K562 (cell line): ENCODE measurements at regions not wholly inside any gene's neighbourhood (a gene's known extent, or its start where the extent isn't known, plus 50 kb on each side); places are given as distances from the start of the nearest gene placed in this dataset.

Experiments used
- ATAC-seq: fragments of 200-7000 bp; cut with Tn5 transposase; 3 replicates; pipeline ENCODE4 v1.9.1; 2020; ENCODE audit warnings: moderate library complexity
- BruUV-seq: library from RNA; stranded (reverse); fragments of 400-500 nt; replicated peaks from 2 replicates; lab custom pipeline; 2021; lab: Mats Ljungman, UMichigan
- CTCF ChIA-PET: fragments of 300-600 bp; formaldehyde crosslinking; extraction: SDS; loops from one replicate; lab custom pipeline; 2021; ENCODE audit warnings: low intra/inter-chr PET ratio; lab: Yijun Ruan, JAX
- POLR2A ChIA-PET: fragments of 300-600, 350-650 bp; sonication (Branson Sonifier 250); formaldehyde crosslinking; extraction: SDS; loops from one replicate; lab custom pipeline; 2021; ENCODE audit warnings: antibody characterized with exemption, inconsistent platforms; lab: Yijun Ruan, JAX
- DNase-seq, 4 experiments: peaks; one replicate each; pipeline versions ENCODE4 v3.0.0 to v3.0.0-alpha.2; 2011 to 2018; ENCODE audit warnings: low spot score in 3 of 4, mixed read lengths in 3 of 4; ENCODE audit errors: extremely low read depth in 1 of 4
- FAIRE-seq: peaks from 2 replicates; lab custom pipeline; 2011; peaks lifted over from hg19 to GRCh38; lab: Jason Lieb, UNC
- H2AFZ ChIP-seq: 2 replicates; pipeline ENCODE4 v1.6.0; 2011; ENCODE audit warnings: low read depth, low read length, control low read depth, inconsistent platforms
- H3K27ac ChIP-seq: fragments of 200-600 bp; 3 replicates; pipeline ENCODE4 v1.8.0; 2011; ENCODE audit warnings: low read depth, mild to moderate bottlenecking, control low read depth, inconsistent platforms, low read length, moderate library complexity, mixed read lengths; ENCODE audit errors: extremely low read depth
- H3K27me3 ChIP-seq, 2 experiments: fragments of 300-600 bp in 1 of 2; 2 replicates in 1 of 2; 3 replicates in 1 of 2; pipeline versions ENCODE4 v1.6.0 to v1.8.0; 2011; ENCODE audit warnings: inconsistent platforms in 2 of 2, low read length in 2 of 2, mild to moderate bottlenecking in 1 of 2, mixed read lengths in 1 of 2, moderate library complexity in 1 of 2; ENCODE audit not compliant: control insufficient read depth in 2 of 2, insufficient read depth in 2 of 2
- H3K36me3 ChIP-seq: fragments of 300-600 bp; 3 replicates; pipeline ENCODE4 v1.8.0; 2011; ENCODE audit warnings: mild to moderate bottlenecking, low read length, inconsistent platforms; ENCODE audit not compliant: control insufficient read depth, insufficient read depth
- H3K4me1 ChIP-seq, 2 experiments: fragments of 200-600 bp in 1 of 2; replicated peaks in 1 of 2; 2 replicates in 1 of 2; 3 replicates in 1 of 2; pipeline versions ENCODE4 v1.5.1 to v1.8.0; 2011; ENCODE audit warnings: inconsistent platforms in 2 of 2, low read length in 2 of 2, mild to moderate bottlenecking in 1 of 2, mixed read lengths in 1 of 2, moderate library complexity in 1 of 2; ENCODE audit not compliant: control insufficient read depth in 2 of 2, insufficient read depth in 2 of 2
- H3K4me2 ChIP-seq: 2 replicates; pipeline ENCODE4 v1.6.1; 2011; ENCODE audit warnings: low read length, control low read depth, inconsistent platforms, mixed read lengths; ENCODE audit not compliant: insufficient read depth
- H3K4me3 ChIP-seq: fragments of 200-600 bp; sonication (generic), shearing (Covaris generic); 2 replicates; pipeline ENCODE4 v1.5.1; 2016; ENCODE audit warnings: control low read depth, inconsistent platforms
- H3K79me2 ChIP-seq: fragments of 200-600 bp; 3 replicates; pipeline ENCODE4 v1.8.0; 2011; ENCODE audit warnings: low read length, inconsistent platforms; ENCODE audit not compliant: control insufficient read depth, insufficient read depth
- H3K9ac ChIP-seq, 2 experiments: 2 replicates each; pipeline versions ENCODE4 v1.6.0 to v1.6.1; 2011; ENCODE audit warnings: low read depth in 2 of 2, low read length in 2 of 2, control low read depth in 1 of 2, inconsistent platforms in 1 of 2, mild to moderate bottlenecking in 1 of 2, mixed read lengths in 1 of 2; ENCODE audit not compliant: insufficient read depth in 1 of 2
- H3K9me1 ChIP-seq: one replicate; pipeline ENCODE4 v1.6.0; 2011; ENCODE audit warnings: inconsistent platforms, mild to moderate bottlenecking, low read length, moderate library complexity; ENCODE audit not compliant: control insufficient read depth, insufficient read depth
- H3K9me3 ChIP-seq: replicated peaks from 2 replicates; pipeline ENCODE4 v1.5.1; 2011; ENCODE audit warnings: low read depth, low read length, inconsistent platforms; ENCODE audit not compliant: control insufficient read depth, insufficient read depth
- H4K20me1 ChIP-seq: replicated peaks from 2 replicates; pipeline ENCODE4 v1.6.1; 2011; ENCODE audit warnings: low read length, inconsistent platforms, mixed read lengths; ENCODE audit not compliant: control insufficient read depth, insufficient read depth
- GTF2F1 ChIP-seq: IDR thresholded peaks from 2 replicates; pipeline ENCODE4 v1.6.1; 2011; ENCODE audit warnings: low read depth, low read length, improper control_type of control experiment
- LEF1 ChIP-seq: fragments of 450-650 bp; IDR thresholded peaks from 2 replicates; pipeline ENCODE4 v1.6.1; 2016; ENCODE audit warnings: mild to moderate bottlenecking
- RAD51 ChIP-seq: fragments of 450-650 bp; IDR thresholded peaks from 2 replicates; pipeline ENCODE4 v1.7.1; 2016; ENCODE audit warnings: low read depth, mild to moderate bottlenecking, borderline replicate concordance
- ZBTB11 ChIP-seq, 3 experiments: fragments of 200-800 bp in 1 of 3; fragments of 250-450 bp in 1 of 3; fragments of 450-650 bp in 1 of 3; sonication (Bioruptor Pico) in 1 of 3; sonication (Bioruptor generic) in 1 of 3; formaldehyde crosslinking in 1 of 3; IDR thresholded peaks; 2 replicates each; pipeline versions ENCODE4 v1.6.1 to v1.8.0; 2016 to 2022; ENCODE audit warnings: mild to moderate bottlenecking in 2 of 3, missing genetic modification characterization in 2 of 3, missing compliant biosample characterization in 1 of 3, moderate library complexity in 1 of 3
- ZNF347 ChIP-seq: fragments of 450-650 bp; formaldehyde crosslinking; IDR thresholded peaks from 2 replicates; pipeline ENCODE4 v1.4.0; 2020; ENCODE audit warnings: low read depth, mild to moderate bottlenecking, moderate library complexity
- ZSCAN32 ChIP-seq: fragments of 450-650 bp; formaldehyde crosslinking; IDR thresholded peaks from 2 replicates; pipeline ENCODE4 v1.4.0; 2020; ENCODE audit warnings: mild to moderate bottlenecking, moderate library complexity
- whole genome bisulfite sequencing: fragments of 100-300 bp; shearing (Covaris generic); methylation state at CpG from one replicate; pipeline ENCODE4 v1.1.6; 2016; ENCODE audit warnings: low coverage, mixed read lengths; ENCODE audit not compliant: insufficient coverage; ENCODE audit errors: missing lambda C conversion rate; 5-methylcytosine and 5-hydroxymethylcytosine counted together
- in situ Hi-C: fragments of 300-500 bp; cut with MboI; formaldehyde crosslinking; loops from 4 replicates; pipeline ENCODE4 v1.15.0; 2018; ENCODE audit warnings: inconsistent platforms, mixed read lengths
- intact Hi-C: fragments of 100-400 bp; cut with micrococcal nuclease; formaldehyde crosslinking; loops from 2 replicates; pipeline ENCODE4 v1.14.2; 2022

GRCh38 chr5:109553846-109554245 lies 135.9 kb upstream of the MAN2A1 start:
- Histone ChIP-seq H3K9me1 (no peaks in the 10 kb centered on the region), H3K4me3 (no peak overlapping the region), H3K4me2 (no peak overlapping the region), H3K27me3 (no peaks in the 10 kb centered on the region), H2AFZ (no peak overlapping the region), H3K79me2 (no peaks in the 10 kb centered on the region), H3K36me3 (no peaks in the 10 kb centered on the region), H3K9me3 (no peaks in the 10 kb centered on the region), H3K9ac (no peak overlapping the region), H3K4me1 (peaks cover 0 to 3% of the 10 kb centered on the region in 2 experiments; a peak in 2 of 5 replicates), H3K27ac (no peak overlapping the region), H4K20me1 (no peaks in the 10 kb centered on the region)
- ChIA-PET POLR2A (no interaction called here), CTCF (no interaction called here)
- DNase-seq (no peak), FAIRE-seq (no peak), ATAC-seq (no peak)
- in situ Hi-C loops (no loop called here), intact Hi-C loops (no loop called here)
- no peak for TF ChIP-seq ZBTB11 (CRISPR knock-in tag; IDR thresholded peaks at IDR 0.05)
- no peak for TF ChIP-seq GTF2F1
- no peak for TF ChIP-seq LEF1
- no peak for TF ChIP-seq ZNF347 (CRISPR knock-in tag)
- TF ChIP-seq RAD51 = no peak
- TF ChIP-seq ZSCAN32 (CRISPR knock-in tag) = no peak
- WGBS = 0% methylated on average over 1 of the region's 1 CpG
- BruUV-seq = no TSS peak
